GM19455 (cell line): ENCODE measurements at regions not wholly inside any gene's neighbourhood (a gene's known extent, or its start where the extent isn't known, plus 50 kb on each side); places are given as distances from the start of the nearest gene placed in this dataset.
"Not testable (repeated sequence)": the region's sequence is repeated elsewhere in the genome, so short reads cannot be mapped to it uniquely, and the experiment has no call there.

Source experiments
- ATAC-seq: cut with Tn5 transposase; IDR thresholded peaks from one replicate; pipeline ENCODE4 v1.9.1; 2021; ENCODE audit not compliant: unreplicated experiment

- no peak for ATAC-seq
Measured at GRCh38 chrX:768596-768995, 138.0 kb downstream of the SHOX start.

GRCh38 chrX:758917-759316 lies 128.3 kb downstream of the SHOX start:
- ATAC-seq: no peak

- ATAC-seq: no peak
Measured at GRCh38 chrX:750812-751211, 120.2 kb downstream of the SHOX start.

DNA sequence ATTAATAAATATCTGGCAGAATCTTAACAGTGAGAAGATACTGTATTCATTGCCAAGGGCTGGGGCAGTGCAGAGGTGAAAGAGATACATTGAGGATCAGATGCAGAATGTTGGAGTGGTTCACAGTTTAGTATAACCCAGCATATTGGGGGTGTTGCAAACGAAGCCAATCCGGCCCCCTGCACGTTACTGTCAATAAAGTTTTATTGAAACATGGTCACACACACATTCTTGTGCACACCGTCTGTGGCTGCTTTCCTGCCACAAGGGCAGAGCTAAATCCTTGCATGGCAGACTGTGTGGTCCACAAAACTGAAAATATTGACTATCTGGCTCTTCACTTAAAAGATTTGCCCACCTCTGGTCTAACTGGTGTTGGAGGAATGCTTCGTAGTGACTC lies 119.7 kb downstream of the SHOX start:
- ATAC-seq: no peak

DNA sequence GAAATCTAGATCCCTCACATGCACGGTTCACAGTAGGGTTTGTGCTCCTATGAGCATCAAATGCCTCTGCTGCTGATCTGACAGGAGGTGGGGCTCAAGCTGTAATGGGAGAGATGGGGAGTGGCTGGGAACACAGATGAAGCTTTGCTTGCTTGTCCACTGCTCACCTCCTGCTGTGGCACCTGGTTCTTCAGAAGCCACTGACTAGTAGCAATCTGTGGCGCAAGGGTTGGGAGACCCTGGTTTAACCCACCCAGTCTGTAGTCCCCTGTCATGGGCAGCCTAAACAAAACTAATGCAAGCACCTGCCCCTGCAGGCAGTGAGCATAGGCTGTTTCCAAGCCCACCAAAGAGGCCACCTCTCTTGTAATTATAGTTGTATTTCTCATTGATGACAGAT lies 116.6 kb downstream of the SHOX start:
- ATAC-seq: no peak

GRCh38 chrX:739611-740010 lies 109.0 kb downstream of the SHOX start:
- ATAC-seq: no peak

DNA sequence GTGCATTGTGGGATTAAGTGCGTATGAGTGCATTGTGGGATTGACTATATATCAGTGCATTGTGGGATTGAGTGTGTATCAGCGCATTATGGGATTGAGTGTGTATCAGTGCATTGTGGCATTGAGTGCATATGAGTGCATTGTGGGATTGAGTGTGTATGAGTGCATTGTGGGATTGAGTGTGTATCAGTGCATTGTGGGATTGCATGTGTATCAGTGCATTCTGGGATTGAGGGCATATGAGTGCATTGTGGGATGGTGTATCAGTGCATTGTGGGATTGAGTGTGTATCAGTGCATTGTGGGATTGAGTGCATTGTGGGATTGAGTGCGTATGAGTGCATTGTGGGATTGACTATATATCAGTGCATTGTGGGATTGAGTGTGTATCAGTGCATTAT lies 106.4 kb downstream of the SHOX start:
- not testable (repeated sequence) for ATAC-seq

DNA sequence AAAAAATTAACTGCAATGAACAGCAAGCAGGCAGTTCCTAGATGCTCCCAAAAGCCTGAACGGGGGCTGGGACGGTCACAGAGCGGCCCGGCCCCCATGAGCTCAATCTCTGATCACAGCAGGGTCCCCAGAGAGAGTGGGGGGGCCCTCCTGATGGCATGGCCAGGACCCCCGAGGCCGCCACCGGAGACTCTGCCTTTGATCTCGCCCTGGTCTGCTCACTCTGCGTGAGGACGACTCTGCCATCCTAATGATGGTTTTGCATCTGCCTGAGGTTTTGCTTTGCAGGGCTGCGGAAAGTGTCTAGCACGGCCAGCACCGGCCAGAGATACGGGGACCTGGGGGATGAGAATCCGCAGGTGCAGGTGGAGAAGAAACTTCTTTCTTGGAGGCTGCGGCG lies 103.8 kb downstream of the SHOX start:
- ATAC-seq: no peak

GRCh38 chrX:733961-734360 lies 103.4 kb downstream of the SHOX start:
- no peak for ATAC-seq

DNA sequence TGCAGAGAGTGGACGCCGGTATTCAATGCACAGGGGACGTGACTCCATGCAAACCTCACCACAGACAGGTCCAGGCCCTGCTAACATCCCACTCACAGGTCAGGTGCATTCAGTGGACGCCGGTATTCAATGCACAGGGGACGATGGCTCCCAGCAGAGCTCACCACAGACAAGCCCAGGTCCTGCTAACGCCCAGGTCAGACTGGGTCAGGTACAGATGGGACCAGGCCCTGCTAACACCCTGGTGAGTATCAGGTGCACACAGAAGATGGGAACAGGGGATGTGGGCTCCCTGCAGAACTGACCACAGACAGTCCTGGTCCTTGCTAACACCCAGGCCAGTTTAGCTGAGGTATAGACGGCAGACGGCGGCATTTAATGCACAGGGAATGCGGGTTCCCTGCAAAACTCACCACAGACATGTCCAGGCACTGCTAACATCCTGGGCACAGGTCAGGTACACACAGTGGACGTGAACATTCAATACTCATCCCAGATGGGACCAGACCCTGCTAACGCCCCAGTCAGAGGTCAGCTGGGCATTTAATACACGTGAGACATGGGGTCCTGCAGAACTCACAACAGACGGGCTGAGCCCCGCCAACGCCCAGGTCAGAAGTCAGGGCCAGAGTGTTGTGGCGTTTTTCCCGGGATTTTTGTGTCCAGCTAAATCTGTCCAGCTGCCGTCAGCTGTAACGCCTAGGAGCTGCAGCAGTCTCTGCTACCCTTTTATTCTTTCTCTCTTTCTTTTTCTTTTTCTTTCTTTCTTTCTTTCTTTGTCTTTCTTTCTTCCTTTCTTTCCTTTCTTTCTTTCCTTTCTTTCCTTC lies 99.2 kb downstream of the SHOX start:
- ATAC-seq: no peak

- ATAC-seq: not testable (repeated sequence)
Measured at GRCh38 chrX:729101-729500, 98.5 kb downstream of the SHOX start.

- not testable (repeated sequence) for ATAC-seq
Measured at GRCh38 chrX:728639-729038, 98.0 kb downstream of the SHOX start.

DNA sequence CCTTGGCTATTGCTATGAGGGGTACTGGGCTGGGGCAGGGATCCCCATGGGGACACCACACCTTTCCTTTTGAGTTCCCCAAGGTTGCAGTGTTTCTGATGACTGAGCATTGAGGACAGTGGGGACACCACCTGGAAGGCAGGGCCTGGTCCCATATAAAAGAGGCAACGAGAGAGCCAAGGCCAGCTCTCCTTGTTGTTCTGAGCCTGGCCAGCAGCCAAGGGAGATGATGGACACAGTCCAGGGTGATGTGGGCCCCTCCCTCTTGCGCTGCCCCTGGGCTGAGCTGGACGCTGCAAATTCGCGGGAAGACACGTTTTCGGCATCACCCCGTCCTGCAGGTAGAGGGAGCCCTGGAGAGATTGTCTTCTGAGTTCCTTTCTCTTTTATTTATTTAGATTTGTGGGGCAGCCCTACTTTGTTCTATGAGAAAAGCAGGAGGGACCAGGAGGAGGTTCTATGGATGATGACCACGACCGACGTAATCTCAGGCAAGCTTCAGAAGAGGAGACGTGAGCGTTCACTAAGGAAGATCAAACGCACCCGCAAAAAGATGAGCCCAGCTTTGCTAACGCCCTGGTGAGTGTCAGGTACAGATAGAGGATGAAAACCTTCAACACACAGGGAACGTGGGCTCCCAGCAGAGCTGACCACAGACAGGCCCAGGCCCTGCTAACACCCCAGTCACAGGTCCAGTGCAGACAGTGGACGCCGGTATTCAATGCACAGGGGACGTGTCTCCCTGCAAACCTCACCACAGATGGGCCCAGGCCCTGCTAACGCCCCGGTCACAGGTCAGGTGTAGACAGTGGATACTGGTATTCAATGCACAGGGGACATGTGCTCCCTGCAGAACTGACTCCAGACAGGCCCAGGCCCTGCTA lies 97.4 kb downstream of the SHOX start:
- no peak for ATAC-seq

DNA sequence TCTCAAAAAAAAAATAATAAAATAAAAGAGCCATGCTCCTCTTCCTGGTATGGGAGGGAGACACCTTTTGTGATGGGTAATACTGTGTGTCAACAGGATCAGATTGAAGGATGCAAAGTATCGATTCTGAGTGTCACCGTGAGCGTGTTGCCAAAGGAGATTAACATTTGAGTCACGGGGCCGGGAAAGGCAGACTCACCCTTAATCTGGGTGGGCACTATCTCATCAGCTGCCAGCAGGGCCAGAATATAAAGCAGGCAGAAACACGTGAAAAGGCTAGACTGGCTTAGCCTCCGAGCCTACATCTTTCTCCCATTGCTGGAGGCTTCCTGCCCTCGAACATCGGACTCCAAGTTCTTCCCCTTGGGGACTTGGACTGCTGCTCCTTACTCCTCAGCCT lies 95.4 kb downstream of the SHOX start:
- no peak for ATAC-seq

- ATAC-seq: no peak
Measured at GRCh38 chrX:724256-724655, 93.7 kb downstream of the SHOX start.

DNA sequence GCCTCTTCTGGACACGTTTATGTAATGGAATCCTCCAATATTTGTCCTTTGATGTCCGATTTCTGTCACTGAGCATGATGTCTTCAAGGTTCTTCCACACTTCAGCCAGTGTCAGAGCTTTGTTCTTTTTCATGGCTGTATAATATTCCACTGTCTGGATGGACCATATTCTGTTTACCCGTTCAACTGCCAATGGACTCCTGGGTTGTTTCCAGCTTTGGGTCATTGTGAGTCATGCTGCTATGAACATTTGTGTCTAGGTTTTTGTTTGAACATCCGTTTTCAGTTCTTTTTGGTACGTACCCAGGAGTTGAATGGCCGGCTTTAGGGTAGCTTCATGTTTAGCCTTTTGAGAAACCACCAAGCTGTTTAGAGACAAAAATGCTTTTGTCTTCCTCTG lies 93.2 kb downstream of the SHOX start:
- ATAC-seq: no peak

DNA sequence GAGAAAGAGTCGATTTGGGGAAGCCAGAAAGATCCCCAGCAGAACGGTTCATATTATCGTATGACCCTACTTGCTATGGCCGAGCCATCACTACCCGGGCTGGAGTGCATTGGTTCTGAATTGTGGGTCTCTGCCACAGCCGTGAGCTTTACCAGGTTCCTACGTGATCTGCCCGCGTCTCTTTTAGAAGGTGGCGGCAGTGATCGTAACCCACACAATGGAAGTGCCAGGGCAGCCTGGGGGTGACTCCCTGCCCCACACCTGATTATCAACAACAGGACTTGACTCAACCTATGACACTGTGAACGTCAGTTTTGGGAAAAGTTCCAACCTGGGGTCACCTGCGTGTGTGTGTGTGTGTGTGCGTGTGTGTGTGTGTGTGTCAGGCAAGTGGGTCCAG lies 90.8 kb downstream of the SHOX start:
- no peak for ATAC-seq

GRCh38 chrX:720825-721224 lies 90.2 kb downstream of the SHOX start:
- no peak for ATAC-seq

DNA sequence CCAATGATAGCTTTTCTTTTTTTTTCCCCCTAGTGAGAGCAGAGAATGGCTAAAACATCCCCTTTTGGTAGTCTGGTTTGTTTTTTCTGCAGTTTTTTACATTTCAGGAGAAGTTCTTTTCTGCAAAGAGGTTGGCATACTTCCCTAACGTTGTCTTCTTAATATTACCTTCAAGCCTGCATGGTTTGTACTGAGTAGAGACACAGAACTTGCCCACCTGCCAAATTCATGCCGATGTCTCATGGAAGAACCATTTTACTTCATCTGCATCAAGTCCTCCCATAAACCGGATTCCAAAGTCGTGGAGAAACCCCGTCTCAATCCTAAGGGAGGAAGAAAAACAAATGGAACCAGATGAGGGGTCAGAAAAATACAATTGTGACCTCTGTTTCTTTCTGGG lies 89.7 kb downstream of the SHOX start:
- ATAC-seq: no peak

DNA sequence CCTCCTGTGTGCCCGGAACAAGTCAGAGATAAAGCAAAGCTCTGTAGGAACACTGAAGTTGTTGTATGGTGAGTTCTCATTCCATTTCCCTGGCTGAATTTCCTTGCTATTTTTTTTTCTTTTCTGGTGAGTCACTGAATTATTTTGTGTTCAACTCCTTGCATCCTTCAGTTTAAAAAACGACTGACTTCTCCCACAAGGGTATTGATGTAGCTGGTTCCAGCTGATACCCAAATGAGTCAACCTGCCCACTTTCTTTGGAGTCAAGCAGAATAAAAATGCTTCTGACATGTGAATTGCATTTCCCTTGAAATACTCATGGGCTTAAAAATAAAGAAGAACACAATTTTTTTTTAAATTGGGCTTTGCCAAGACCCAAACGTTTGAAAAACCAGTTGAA lies 85.5 kb downstream of the SHOX start:
- no peak for ATAC-seq

DNA sequence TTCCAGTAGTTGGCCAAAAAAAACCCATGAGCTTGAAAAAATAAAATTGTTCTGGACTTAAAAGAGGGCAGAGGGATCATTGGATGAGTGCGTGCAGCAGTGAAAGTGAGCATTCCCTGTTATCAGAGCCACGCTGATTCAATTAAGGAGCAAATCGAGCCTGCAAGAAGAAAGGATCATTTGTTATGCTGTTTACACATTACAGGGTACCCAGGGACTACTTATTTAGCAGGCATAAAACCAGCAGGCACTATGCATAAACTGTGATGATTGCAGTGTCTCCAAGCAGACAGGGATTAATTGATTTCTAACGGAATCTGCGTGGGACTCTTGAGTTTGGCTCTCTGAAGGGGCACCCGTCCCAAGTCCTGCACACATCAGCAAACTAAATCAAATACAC lies 83.5 kb downstream of the SHOX start:
- no peak for ATAC-seq
